GM19035 (cell line): ENCODE measurements at regions not wholly inside any gene's neighbourhood (a gene's known extent, or its start where the extent isn't known, plus 50 kb on each side); places are given as distances from the start of the nearest gene placed in this dataset.
"Not testable (repeated sequence)": the region's sequence is repeated elsewhere in the genome, so short reads cannot be mapped to it uniquely, and the experiment has no call there.

ENCODE experiments used
- ATAC-seq: cut with Tn5 transposase; IDR thresholded peaks from one replicate; pipeline ENCODE4 v1.9.1; 2021; ENCODE audit not compliant: unreplicated experiment

DNA sequence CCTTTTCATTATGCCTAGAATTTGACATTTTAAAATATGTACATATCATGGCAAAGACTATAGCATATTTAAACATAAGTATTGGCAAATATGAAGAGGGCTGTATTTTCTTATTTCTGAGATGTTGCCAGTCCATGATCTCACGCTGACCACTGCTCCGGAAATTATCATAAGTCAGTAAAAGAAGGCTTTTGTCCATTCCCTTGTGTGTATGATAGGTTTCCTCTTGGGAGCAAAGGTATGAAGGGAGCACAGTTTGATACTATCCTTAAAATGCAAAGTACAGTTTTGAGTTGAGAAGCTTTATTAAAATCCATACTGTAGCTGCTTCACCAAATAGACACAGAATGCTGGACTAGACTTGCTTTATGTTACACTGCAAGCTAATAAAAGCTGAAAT is 52.6 kb upstream of the AGA start:
- no peak for ATAC-seq

DNA sequence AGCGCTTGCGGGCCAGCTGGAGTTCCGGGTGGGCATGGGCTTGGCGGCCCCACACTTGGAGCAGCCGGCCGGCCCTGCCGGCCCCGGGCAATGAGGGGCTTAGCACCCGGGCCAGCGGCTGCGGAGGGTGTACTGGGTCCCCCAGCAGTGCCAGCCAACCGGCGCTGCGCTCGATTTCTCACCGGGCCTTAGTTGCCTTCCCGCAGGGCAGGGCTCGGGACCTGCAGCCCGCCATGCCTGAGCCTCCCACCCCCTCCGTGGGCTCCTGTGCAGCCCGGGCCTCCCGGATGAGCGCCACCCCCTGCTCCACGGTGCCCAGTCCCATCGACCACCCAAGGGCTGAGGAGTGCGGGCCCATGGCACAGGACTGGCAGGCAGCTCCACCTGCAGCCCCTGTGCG is 53.4 kb upstream of the AGA start:
- ATAC-seq: not testable (repeated sequence)

DNA sequence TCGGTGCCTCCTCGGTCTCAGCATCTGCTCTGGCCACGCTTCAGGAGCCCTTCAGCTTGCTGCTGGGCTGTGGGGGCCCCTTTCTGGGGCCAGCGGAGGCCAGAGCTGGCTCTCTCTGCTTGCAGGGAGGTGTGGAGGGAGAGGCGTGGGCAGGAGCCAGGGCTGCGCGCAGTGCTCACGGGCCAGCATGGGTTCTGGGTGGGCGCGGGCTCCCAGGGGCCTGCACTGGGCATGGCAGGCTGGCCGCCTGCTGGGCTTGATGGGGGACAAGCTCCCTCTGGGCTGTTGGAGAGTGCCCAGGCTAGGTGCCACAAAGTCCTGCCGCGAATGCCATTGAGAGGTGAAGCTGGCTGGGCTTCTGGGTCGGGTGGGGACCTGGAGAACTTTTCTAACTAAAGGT is 57.3 kb upstream of the AGA start:
- ATAC-seq: no peak

DNA sequence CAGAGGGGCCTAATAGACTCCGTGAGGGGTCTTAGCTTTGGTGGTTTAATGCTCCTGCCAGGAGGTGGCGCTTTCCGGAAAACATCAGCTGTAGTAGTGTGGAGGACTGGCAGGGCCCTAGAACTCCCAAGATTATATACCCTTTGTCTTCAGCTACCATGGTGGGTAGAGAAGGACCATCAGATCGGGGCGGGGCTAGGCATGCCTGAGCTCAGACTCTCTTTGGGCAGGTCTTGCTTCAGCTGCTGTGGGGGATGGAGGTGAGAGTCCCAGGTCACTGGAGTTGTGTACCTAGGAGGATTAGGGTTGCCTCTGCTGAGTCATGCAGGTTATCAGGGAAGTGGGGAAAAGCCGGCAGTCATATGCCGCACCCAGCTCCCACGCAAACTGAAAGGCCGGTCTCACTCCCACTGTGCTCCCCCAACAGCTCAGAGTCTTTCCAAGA is 63.0 kb upstream of the AGA start:
- ATAC-seq: no peak

DNA sequence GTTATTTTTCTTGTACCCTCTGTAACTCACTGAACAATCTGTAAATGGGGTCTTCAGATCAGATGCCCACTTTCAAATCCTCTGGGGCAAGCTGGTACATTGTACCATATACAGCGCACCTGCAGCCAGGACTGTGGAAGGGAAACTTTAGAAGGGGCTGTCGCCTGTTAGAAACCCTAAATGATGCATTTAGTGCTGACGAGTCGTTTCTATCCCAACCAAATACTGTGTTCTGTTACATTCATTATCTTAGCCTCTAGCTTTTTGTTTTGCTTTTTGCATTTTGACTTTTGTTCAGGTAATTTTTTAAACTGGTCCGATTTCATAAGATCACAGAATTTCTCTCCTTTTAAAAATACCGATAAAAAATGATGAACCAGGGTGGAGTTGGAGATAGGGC is 66.4 kb upstream of the AGA start:
- no peak for ATAC-seq

DNA sequence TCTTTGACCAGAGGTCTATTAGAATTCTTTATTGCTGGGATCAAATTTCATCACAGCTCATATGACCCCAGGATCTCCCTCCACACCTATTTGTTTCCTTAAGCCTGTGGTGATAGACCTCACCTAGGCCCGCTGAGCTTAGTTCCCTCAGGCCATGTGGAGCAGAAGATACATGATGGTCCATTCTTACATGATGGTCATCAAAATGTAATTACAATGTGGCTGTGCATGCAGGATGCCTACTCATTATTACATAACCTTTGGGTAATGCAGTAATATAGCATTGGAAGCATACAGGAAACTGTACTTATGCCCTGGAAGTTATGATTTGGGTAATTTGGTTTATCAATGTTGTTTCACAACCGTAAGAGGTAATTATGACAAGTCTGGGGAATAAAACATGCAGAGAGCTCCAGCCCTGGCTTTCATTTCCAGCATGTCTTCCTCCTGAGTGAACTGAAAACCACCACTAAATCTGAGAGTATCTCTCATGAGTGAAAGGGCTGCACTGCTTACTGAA is 67.0 kb upstream of the AGA start:
- ATAC-seq: no peak

DNA sequence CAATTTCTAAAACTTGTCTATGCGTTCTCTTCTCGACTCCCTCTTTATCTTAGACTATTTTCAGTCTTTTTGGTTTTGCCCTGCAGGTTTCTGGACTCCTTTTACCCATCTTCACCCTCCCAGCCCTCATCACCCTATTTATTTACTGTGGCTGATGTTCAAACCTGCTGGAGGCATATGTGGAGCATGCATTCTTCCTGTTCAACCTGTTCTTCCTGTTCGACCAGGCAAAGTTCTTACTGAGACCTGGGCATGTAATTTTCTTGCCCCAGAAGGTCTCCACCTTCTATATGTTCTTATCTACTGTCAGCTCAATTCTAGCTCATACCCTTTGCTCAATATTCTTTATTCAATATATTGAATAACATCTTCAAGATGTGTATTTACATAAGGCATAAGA is 69.4 kb upstream of the AGA start:
- no peak for ATAC-seq

DNA sequence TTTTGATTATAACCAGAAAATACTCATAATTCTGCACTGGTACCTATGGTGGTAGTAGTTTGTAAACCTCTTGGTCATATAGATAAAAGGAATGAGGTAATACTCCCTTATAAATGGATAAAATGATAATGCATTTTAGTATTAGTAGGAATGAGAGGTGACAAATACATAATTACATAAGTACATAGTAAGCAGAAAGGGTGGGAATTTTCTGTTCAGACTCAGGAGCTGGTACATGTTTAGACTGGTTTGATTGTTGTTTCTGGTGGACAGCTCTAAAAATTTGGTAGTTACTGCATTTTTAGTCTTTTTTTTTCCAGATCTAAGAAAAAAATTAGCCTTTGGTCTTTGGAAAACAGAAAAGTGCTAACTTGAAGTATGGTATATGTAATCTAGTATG is 70.4 kb upstream of the AGA start:
- ATAC-seq: no peak

DNA sequence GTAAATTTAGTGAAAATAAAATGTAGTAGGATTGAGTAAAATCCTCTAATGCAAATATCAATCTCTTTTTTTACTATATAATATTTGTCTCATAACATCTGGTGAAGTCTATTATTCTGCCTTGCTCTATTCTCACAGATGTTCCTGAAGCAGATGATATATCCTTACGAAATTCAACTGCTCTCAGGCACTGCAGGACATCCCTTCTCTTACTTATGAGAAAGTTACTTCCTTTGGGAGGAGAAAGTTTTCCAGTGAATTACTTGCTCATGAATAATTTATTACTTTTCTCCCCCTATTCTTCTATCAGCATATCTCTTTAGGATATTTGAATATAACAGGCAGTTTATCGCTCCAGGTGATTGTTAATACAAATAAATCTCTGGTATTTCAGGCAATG is 75.6 kb upstream of the AGA start:
- no peak for ATAC-seq

DNA sequence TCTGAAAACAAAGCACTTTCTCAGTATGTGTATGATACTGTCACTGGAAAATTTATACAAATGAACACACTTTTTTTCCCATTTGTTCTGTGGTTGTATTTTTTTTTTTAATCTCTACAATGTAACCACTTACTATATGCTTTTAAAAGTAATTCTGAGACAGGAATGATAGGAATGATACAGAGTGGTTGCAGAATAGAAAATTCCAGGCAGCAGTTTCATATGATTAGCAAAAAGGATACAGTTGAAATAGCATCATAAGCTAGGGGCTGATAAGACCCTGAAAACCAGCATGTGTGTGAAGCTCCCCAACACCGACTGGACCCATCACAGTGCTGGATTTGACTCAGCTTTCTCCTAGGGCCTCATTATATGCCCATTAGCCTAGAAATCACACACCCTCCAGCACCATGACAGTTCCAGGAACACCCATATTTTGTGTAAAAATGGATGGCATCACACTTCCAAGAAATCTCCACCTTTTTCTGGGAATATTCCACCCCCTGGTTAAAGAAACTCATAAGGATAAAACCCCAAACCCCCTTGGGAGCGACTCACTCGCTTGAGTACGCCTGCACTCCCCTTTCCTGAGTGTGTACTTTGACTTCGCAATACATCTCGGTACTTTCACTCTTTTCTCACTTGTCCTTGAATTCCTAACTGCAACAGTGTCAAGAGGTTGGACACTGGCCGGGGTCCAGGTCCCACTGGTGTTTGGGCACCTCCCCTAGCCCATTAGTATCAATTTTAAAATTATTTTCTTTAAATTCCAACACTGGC is 77.4 kb upstream of the AGA start:
- ATAC-seq: no peak

DNA sequence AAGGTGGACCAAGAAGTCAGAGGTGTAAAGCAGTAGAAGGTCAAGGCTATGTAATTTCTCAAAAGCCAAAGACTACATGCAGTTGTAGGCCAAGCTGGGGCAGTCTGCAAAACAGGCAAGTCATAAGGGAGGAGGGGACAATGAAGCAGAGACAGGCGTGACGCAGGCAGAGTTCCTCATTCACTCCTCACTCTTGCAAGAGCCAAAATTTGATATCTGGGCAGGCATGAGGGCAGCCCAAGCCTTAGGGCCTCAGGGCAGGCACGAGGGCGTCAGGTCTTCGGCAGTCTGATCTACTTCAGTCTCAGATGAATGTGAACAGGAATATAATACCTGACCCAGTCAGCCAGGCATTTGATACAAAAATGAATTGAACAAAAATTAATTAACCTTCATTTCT is 86.4 kb upstream of the AGA start:
- ATAC-seq: no peak

DNA sequence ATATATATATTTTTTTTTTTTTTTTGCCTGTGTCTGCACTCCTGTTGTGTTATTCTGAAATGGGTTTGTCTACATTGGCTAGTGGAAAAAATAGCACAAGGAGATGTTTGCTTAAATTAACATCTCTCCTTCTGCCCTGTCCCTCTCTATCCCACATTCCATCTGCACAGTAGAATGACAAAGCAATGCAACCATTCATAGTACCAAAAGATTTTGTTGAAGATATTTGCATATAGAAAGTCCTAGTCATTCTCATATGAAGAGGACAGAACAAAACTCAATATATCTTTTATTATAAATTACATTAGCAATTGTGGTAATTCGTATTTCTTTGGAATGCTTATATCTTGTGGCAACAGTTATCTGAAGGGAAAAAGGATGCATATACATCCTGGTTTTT is 88.3 kb upstream of the AGA start:
- no peak for ATAC-seq

DNA sequence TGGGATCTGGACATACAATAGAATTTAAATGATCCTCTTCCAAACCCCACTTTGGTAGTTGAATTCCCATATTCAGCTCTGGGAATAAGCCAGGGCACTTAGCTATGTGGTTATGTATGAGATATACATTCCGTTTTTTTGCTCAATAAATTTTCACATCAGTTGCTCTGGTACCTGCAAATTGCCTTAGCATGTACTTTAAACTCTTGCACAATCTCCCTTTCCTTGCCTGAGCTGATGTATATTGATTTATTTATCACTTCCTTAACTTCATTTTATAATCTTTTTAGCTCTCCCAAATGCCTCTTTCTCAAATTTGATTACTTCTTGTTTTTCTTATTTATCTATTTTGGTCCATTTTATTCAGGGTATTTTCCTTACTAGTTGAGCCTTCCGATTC is 90.1 kb upstream of the AGA start:
- ATAC-seq: no peak

DNA sequence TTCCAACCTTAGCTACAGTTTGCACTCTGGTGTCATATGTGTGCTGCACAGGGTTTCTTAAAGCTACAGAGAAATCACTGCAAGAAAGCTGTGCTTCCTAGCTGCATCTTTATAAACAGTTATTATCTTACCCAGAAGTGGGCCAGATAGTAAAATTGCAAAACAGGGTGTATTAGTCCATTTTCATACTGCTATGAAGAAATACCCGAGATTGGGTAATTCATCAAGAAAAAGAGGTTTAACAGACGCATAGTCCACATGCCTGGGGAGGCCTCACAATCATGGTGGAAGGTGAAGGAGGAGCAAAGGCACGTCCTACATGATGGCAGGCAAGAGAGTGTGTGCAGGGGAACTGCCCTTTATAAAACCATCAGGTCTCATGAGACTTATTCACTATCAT is 92.6 kb upstream of the AGA start:
- not testable (repeated sequence) for ATAC-seq

DNA sequence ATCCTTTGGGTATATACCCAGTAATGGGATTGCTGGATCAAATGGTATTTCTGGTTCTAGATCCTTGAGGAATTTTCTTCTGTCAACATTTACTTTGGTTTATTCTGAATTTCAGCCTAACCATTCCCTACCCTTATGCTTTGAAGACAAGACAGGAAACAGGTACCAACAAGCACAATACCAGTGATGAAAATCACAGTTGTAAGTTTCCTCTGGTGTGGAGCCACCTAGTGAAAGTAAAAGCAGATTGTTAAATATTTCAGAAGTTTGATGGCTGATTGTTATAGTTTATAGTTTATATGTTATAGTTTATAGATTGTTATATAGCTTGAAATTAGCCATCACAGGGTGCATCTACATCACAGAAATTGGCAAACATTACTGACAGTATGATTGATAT is 104.5 kb upstream of the AGA start:
- ATAC-seq: no peak

DNA sequence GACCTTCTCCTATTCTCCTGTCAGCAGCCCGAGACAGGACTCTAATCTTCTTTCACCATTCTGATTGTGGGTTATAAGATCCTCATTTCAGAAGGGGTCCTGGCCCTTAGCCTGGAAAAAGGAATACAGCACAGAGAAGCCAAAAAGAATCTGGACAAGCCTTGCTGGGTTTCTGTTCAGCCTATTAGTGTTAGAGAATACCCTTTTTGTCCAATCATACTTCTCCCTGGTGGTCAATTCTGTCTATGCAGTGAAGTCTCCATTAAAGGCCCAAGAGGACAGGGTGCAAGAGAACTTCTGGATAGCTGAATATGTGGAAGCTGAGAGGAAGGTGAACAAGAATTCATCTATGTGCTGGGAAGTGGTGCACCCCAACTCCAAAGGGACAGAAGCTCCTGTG is 105.7 kb upstream of the AGA start:
- no peak for ATAC-seq

DNA sequence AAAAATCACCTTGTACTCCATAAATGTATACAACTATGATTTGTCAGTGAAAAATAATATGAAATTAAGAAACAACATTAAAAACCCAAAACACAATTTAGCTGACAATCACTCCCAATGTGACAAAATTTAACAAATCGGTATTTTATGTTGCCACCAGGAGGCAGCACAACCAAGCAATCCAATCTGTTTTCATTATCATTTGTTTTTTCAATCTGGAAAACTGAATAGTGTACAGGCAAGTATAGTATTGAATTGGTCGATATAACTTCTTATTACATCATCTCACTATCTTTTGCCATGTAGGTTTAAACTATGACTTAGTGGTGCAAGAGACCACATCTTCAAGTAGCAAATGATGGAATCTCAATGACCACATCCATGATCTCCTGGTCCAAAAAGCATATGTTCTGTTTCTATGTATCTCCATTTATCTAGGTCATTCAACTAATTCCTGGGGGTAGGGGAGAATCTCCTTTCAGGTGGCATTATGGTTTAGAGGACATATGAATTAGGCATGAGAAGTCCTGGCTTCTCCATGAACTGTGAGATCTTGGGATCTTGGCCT is 112.9 kb upstream of the AGA start:
- ATAC-seq: no peak

DNA sequence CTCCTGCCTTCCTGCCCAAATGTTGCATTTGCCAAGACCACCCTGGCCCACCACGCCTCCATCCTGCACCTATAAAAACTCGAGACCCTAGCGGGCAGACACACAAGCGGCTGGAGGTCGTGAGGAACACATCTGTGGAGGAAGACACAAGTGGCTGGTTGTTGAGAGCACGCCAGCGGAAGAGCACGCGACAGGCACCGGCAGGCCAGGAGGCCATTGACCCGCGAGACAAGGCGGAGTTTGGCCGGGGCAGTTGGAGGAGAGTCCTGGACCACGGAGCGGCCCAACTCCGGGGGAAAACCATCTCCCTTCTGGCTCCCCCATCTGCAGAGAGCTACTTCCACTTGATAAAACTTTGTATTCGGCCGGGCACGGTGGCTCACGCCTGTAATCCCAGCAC is 115.2 kb upstream of the AGA start:
- ATAC-seq: no peak

DNA sequence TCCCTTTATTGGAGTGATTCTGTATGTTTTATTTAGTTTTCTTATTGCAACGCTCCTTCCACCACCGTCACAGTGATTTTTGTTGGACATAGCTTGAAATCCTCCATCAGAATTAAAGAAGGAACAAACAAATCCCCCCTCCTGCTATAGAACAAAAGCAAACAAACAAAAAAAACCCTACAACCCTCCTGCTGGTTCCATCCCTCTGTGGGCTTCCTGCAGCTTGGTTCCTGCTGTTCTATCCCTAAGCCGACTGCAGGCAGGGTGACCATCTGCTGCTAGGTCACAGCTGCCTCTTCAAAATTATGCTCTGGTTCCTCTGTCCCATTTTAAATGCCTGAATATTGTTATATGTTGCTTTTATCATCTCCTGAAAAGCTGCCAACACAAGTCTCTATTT is 116.8 kb upstream of the AGA start:
- ATAC-seq: no peak

DNA sequence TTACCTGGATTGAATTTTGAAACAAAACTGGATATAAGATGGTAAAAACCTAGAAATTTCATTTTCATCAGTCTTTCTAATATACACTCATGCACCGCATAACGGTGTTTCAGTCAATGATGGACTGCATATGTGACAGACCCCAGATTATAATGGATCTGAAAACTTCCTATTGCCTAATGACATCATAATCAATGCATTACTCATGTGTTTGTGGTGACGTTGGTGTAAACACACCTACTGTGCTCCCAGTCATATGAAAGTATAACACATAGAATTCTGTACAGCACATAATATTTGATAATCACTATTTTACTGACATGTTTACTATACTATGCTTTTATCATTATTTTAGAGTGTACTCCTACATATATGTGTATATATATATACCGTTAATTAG is 119.9 kb upstream of the AGA start:
- ATAC-seq: no peak

DNA sequence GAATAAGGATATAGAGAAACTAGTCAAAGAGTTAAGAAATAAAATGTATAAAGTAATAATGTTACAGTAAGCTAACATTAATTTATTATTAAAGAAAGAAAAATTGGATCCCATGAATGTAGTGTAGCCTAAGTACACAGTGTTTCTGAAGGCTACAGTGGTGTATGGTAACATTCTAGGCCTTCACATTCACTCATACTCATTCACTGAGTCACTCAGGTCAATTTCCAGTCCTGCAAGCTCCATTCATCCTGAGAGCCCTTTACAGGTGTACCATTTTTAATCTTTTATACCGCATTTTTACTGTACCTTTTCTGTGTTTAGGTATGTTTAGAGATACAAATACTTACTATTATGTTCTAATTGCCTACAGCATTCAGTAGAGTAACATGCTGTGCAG is 120.6 kb upstream of the AGA start:
- no peak for ATAC-seq

DNA sequence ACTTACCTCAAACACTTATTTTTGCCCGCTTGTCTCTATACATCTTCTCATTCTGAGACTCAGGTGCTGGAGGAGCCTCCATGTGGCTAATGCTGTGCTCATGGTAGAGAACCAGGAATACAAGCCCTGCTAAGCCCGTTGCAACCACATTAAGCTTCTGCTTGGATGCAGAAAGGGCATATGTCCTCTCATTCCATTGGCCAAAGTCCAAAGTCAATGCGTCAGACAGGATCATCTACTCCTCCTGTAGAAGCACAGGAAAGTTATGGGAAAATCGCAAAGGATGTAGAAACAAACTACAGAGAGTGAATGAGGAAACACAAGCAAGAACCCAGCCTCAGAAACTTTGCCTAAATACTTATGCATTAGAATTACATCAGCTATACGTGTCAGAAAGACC is 124.5 kb upstream of the AGA start:
- no peak for ATAC-seq

DNA sequence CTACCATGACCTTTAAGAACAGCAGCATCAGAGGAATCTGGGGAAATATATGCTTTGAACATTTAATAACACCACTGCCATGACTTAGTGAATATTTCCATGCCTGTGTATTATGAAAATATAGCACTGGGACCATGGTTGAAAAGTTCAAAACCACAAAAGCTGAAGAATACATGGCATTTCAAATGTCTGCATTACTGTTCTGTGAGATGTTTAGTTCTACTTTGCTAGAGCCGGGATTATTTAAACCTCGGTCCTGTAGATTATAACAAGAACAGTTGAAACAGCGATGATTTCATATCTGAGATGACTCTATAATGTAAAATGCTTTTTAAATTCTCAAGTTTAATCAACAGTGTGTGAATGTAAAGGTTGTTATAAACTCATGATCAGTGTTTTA is 126.7 kb upstream of the AGA start:
- no peak for ATAC-seq
